CD4-positive, alpha-beta T cell treated with Interleukin-1 beta for 1 hour (primary cell): ENCODE measurements at regions not wholly inside any gene's neighbourhood (a gene's known extent, or its start where the extent isn't known, plus 50 kb on each side); places are given as distances from the start of the nearest gene placed in this dataset.
"Not testable (repeated sequence)": the region's sequence is repeated elsewhere in the genome, so short reads cannot be mapped to it uniquely, and the experiment has no call there.

Source experiments
- DNase-seq, 2 donors: peaks; one replicate each; pipeline ENCODE4 v3.0.0-alpha.2; 2020 to 2022

GRCh38 chr4:149116806-149117205 is 674.6 kb upstream of the NR3C2 start:
- no peak for DNase-seq

GRCh38 chr4:149113804-149114430 is 671.7 kb upstream of the NR3C2 start:
- no peak for DNase-seq

- DNase-seq: no peak
Observed at GRCh38 chr4:149112109-149112508, 669.9 kb upstream of the NR3C2 start.

GRCh38 chr4:149110481-149110880 is 668.3 kb upstream of the NR3C2 start:
- no peak for DNase-seq

GRCh38 chr4:149108626-149109025 is 666.4 kb upstream of the NR3C2 start:
- no peak for DNase-seq

GRCh38 chr4:149102765-149103164 is 660.6 kb upstream of the NR3C2 start:
- DNase-seq: no peak

GRCh38 chr4:149101649-149102048 is 659.4 kb upstream of the NR3C2 start:
- DNase-seq: no peak

GRCh38 chr4:149095811-149096210 is 653.6 kb upstream of the NR3C2 start:
- DNase-seq: no peak

- DNase-seq: no peak
Observed at GRCh38 chr4:149095001-149095400, 652.8 kb upstream of the NR3C2 start.

GRCh38 chr4:149084144-149084543 is 641.9 kb upstream of the NR3C2 start:
- no peak for DNase-seq

GRCh38 chr4:149077181-149077580 is 635.0 kb upstream of the NR3C2 start:
- DNase-seq: no peak

GRCh38 chr4:149076401-149076800 is 634.2 kb upstream of the NR3C2 start:
- DNase-seq: no peak

- no peak for DNase-seq
Observed at GRCh38 chr4:149072384-149072783, 630.2 kb upstream of the NR3C2 start.

GRCh38 chr4:149065753-149066152 is 623.5 kb upstream of the NR3C2 start:
- DNase-seq: no peak

- no peak for DNase-seq
Observed at GRCh38 chr4:149062997-149063396, 620.8 kb upstream of the NR3C2 start.

GRCh38 chr4:149057594-149057993 is 615.4 kb upstream of the NR3C2 start:
- DNase-seq: no peak

- DNase-seq: no peak
Observed at GRCh38 chr4:149056615-149057014, 614.4 kb upstream of the NR3C2 start.

- no peak for DNase-seq
Observed at GRCh38 chr4:149055624-149056023, 613.4 kb upstream of the NR3C2 start.

GRCh38 chr4:149050840-149051239 is 608.6 kb upstream of the NR3C2 start:
- no peak for DNase-seq

- DNase-seq: no peak
Observed at GRCh38 chr4:149048451-149049143, 606.4 kb upstream of the NR3C2 start.

- no peak for DNase-seq
Observed at GRCh38 chr4:149047368-149047767, 605.2 kb upstream of the NR3C2 start.

- no peak for DNase-seq
Observed at GRCh38 chr4:149045731-149046130, 603.5 kb upstream of the NR3C2 start.

- not testable (repeated sequence) for DNase-seq
Observed at GRCh38 chr4:149039786-149040185, 597.6 kb upstream of the NR3C2 start.

- no peak for DNase-seq
Observed at GRCh38 chr4:149031399-149031798, 589.2 kb upstream of the NR3C2 start.
